ENCODE measurements at regions not wholly inside any gene's neighbourhood (a gene's known extent, or its start where the extent isn't known, plus 50 kb on each side); places are given as distances from the start of the nearest gene placed in this dataset.

- Histone ChIP-seq H4K5ac (ENCODE audit: low read length) (no peak overlapping the region), H3K56ac (ENCODE audit: low read length) (no peak overlapping the region), H3K36me3 (ENCODE audit: control insufficient read depth, insufficient read depth, low read length) (no peaks in the 10 kb centered on the region), H2BK5ac (ENCODE audit: low read length) (no peak overlapping the region), H2BK15ac (replicated peaks; ENCODE audit: low read depth) (no peak overlapping the region), H3K79me2 (ENCODE audit: control insufficient read depth, insufficient read depth, low read length) (no peaks in the 10 kb centered on the region), H3K4me2 (ENCODE audit: low read length) (no peak overlapping the region), H2BK120ac (ENCODE audit: low read depth, low read length) (no peak overlapping the region), H3K23ac (ENCODE audit: low read length) (no peak overlapping the region), H3K27ac (ENCODE audit: low read depth, low read length) (no peak overlapping the region), H3K18ac (ENCODE audit: low read length) (no peak overlapping the region), H3K4ac (ENCODE audit: low read depth, low read length) (no peak overlapping the region), H2AK5ac (ENCODE audit: low read length) (no peak overlapping the region), H3K4me1 (ENCODE audit: control insufficient read depth, low read depth, low read length) (no peaks in the 10 kb centered on the region), H3K4me3 (ENCODE audit: low read length) (no peak overlapping the region), H4K8ac (ENCODE audit: low read depth, low read length) (no peak overlapping the region), H3K27me3 (ENCODE audit: insufficient read depth, low read length, poor library complexity) (no peaks in the 10 kb centered on the region), H3K9ac (ENCODE audit: low read length) (no peak overlapping the region), H3K79me1 (ENCODE audit: low read length) (no peaks in the 10 kb centered on the region)
- no CpG with 5 or more reads among the region's 7 CpGs for WGBS (ENCODE audit: extremely low coverage, insufficient coverage, low lambda C conversion rate)
- DNase-seq, result no peak
These were observed 117.4 kb downstream of the TES start for GRCh38 chr7:116327752-116328151.

GRCh38 chr7:116328161-116328560, 117.8 kb downstream of the TES start:
- Histone ChIP-seq H3K18ac (ENCODE audit: low read length) (no peak overlapping the region), H4K5ac (ENCODE audit: low read length) (no peak overlapping the region), H3K79me1 (ENCODE audit: low read length) (no peaks in the 10 kb centered on the region), H4K8ac (ENCODE audit: low read depth, low read length) (no peak overlapping the region), H3K4me2 (ENCODE audit: low read length) (no peak overlapping the region), H3K27me3 (ENCODE audit: insufficient read depth, low read length, poor library complexity) (no peaks in the 10 kb centered on the region), H3K79me2 (ENCODE audit: control insufficient read depth, insufficient read depth, low read length) (no peaks in the 10 kb centered on the region), H3K27ac (ENCODE audit: low read depth, low read length) (no peak overlapping the region), H3K4me3 (ENCODE audit: low read length) (no peak overlapping the region), H3K36me3 (ENCODE audit: control insufficient read depth, insufficient read depth, low read length) (no peaks in the 10 kb centered on the region), H3K9ac (ENCODE audit: low read length) (no peak overlapping the region), H3K4ac (ENCODE audit: low read depth, low read length) (no peak overlapping the region), H2BK120ac (ENCODE audit: low read depth, low read length) (no peak overlapping the region), H2BK5ac (ENCODE audit: low read length) (no peak overlapping the region), H3K4me1 (ENCODE audit: control insufficient read depth, low read depth, low read length) (no peaks in the 10 kb centered on the region), H2BK15ac (replicated peaks; ENCODE audit: low read depth) (no peak overlapping the region), H3K23ac (ENCODE audit: low read length) (no peak overlapping the region), H2AK5ac (ENCODE audit: low read length) (no peak overlapping the region), H3K56ac (ENCODE audit: low read length) (no peak overlapping the region)
- WGBS (ENCODE audit: extremely low coverage, insufficient coverage, low lambda C conversion rate), result no CpG with 5 or more reads among the region's 1 CpG
- no peak for DNase-seq

DNA sequence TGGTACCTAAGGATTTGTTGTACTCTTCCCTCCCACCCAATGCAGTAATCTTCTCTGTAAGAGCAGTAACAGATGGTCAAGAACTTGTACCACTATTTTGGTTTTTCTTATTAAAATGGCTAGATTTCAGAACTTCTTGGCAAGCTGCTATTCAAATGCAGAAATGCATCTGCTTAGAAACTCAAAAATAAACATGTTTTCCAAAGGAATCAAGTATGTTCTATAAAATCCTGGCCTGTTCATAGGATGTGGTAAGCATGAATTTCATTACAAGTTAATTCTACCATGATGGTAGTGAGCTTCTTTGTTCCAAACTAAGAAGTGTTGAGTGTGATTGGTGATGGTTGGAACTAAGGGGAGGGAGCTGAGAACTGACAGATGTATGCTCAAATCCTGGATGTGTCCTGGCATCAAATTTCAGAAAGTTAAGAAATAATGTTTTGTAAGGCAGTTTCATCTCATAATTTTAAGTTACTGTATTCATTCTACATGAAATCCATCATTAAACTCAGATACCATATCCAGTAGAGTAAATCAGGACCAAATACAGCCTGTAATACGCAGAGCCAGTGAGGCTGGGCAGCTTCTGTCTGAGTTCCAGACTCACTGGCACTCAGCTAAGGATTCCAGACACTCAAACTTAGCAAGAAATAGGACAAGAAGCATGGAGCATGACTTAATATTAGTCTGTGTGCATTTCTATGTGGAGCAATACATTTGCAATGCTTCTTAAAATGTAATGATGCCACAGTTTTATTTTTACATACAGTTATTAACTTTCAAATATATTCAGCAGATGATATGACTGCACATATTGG, 119.6 kb downstream of the TES start:
- Histone ChIP-seq H2BK120ac (ENCODE audit: low read depth, low read length) (no peak overlapping the region), H3K4ac (ENCODE audit: low read depth, low read length) (no peak overlapping the region), H4K8ac (ENCODE audit: low read depth, low read length) (no peak overlapping the region), H2AK5ac (ENCODE audit: low read length) (no peak overlapping the region), H2BK5ac (ENCODE audit: low read length) (no peak overlapping the region), H3K79me2 (ENCODE audit: control insufficient read depth, insufficient read depth, low read length) (no peaks in the 10 kb centered on the region), H3K56ac (ENCODE audit: low read length) (no peak overlapping the region), H2BK15ac (replicated peaks; ENCODE audit: low read depth) (no peak overlapping the region), H3K4me1 (ENCODE audit: control insufficient read depth, low read depth, low read length) (no peaks in the 10 kb centered on the region), H3K79me1 (ENCODE audit: low read length) (no peaks in the 10 kb centered on the region), H3K27ac (ENCODE audit: low read depth, low read length) (no peak overlapping the region), H4K5ac (ENCODE audit: low read length) (no peak overlapping the region), H3K27me3 (ENCODE audit: insufficient read depth, low read length, poor library complexity) (no peaks in the 10 kb centered on the region), H3K18ac (ENCODE audit: low read length) (no peak overlapping the region), H3K36me3 (ENCODE audit: control insufficient read depth, insufficient read depth, low read length) (no peaks in the 10 kb centered on the region), H3K23ac (ENCODE audit: low read length) (no peak overlapping the region), H3K4me3 (ENCODE audit: low read length) (no peak overlapping the region), H3K4me2 (ENCODE audit: low read length) (no peak overlapping the region), H3K9ac (ENCODE audit: low read length) (no peak overlapping the region)
- DNase-seq, result no peak
- WGBS (ENCODE audit: extremely low coverage, insufficient coverage, low lambda C conversion rate), result no CpG with 5 or more reads among the region's 1 CpG

GRCh38 chr7:116331020-116331419, 120.7 kb downstream of the TES start:
- Histone ChIP-seq H2AK5ac (ENCODE audit: low read length) (no peak overlapping the region), H4K5ac (ENCODE audit: low read length) (no peak overlapping the region), H3K36me3 (ENCODE audit: control insufficient read depth, insufficient read depth, low read length) (no peaks in the 10 kb centered on the region), H3K4me2 (ENCODE audit: low read length) (no peak overlapping the region), H3K79me2 (ENCODE audit: control insufficient read depth, insufficient read depth, low read length) (no peaks in the 10 kb centered on the region), H3K23ac (ENCODE audit: low read length) (no peak overlapping the region), H3K4me3 (ENCODE audit: low read length) (no peak overlapping the region), H2BK5ac (ENCODE audit: low read length) (no peak overlapping the region), H3K27ac (ENCODE audit: low read depth, low read length) (no peak overlapping the region), H2BK15ac (replicated peaks; ENCODE audit: low read depth) (no peak overlapping the region), H3K79me1 (ENCODE audit: low read length) (no peaks in the 10 kb centered on the region), H4K8ac (ENCODE audit: low read depth, low read length) (no peak overlapping the region), H3K9ac (ENCODE audit: low read length) (no peak overlapping the region), H3K4me1 (ENCODE audit: control insufficient read depth, low read depth, low read length) (no peaks in the 10 kb centered on the region), H2BK120ac (ENCODE audit: low read depth, low read length) (no peak overlapping the region), H3K56ac (ENCODE audit: low read length) (no peak overlapping the region), H3K18ac (ENCODE audit: low read length) (no peak overlapping the region), H3K27me3 (ENCODE audit: insufficient read depth, low read length, poor library complexity) (no peaks in the 10 kb centered on the region), H3K4ac (ENCODE audit: low read depth, low read length) (no peak overlapping the region)
- no peak for DNase-seq

DNA sequence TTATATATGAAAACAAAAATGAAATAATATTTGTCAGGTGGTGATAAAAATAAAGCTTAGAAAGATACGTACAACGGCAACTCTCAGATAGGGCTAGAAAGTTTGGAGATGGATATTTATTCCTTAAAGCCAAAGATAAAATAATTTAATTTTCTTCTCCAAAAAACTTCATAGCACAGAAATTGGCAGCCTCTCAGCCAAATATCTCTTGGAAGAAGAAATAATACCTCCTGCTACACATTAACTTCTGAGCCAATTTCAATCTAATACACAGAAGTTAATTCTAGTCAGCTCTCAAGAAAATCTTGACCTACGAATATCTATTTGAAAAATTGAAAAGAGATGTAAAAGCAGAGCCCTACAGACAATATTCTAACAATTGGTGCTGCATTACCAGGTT, 122.4 kb downstream of the TES start:
- Histone ChIP-seq H2BK5ac (ENCODE audit: low read length) (no peak overlapping the region), H3K4me3 (ENCODE audit: low read length) (no peak overlapping the region)
- WGBS (ENCODE audit: extremely low coverage, insufficient coverage, low lambda C conversion rate), result no CpG with 5 or more reads among the region's 3 CpGs

DNA sequence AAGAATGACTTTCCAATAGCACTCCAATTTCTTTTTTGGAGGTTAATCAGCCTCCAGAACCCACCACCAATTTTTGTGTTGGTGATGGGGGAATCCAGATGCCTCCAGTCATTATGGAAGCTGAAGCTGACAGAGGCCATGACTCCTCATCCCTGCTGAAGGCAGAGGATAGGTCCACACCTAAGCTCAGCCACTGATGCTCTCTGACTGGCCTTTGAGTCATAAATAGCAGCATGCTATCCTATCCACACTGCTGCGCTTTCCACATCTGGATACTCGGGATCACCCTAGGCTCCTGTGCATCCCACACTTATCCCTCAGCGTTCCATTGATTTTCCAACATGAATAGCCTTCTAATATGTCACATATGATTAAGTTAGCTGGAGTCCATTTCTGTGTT, 124.2 kb downstream of the TES start:
- H3K27me3 ChIP-seq (ENCODE audit: insufficient read depth, low read length, poor library complexity), result no peaks in the 10 kb centered on the region
- no peak overlapping the region for H2BK120ac ChIP-seq (ENCODE audit: low read depth, low read length)
- no peak overlapping the region for H4K5ac ChIP-seq (ENCODE audit: low read length)
- H3K18ac ChIP-seq (ENCODE audit: low read length), result no peak overlapping the region
- no peak overlapping the region for H3K4ac ChIP-seq (ENCODE audit: low read depth, low read length)
- no peak overlapping the region for H3K4me2 ChIP-seq (ENCODE audit: low read length)
- no peak overlapping the region for H3K4me3 ChIP-seq (ENCODE audit: low read length)
- no peak overlapping the region for H3K9ac ChIP-seq (ENCODE audit: low read length)
- H3K23ac ChIP-seq (ENCODE audit: low read length), result no peak overlapping the region
- DNase-seq, result no peak
- H2BK15ac ChIP-seq (replicated peaks; ENCODE audit: low read depth), result no peak overlapping the region
- no peak overlapping the region for H3K27ac ChIP-seq (ENCODE audit: low read depth, low read length)
- no peak overlapping the region for H2AK5ac ChIP-seq (ENCODE audit: low read length)
- no CpG with 5 or more reads among the region's 3 CpGs for WGBS (ENCODE audit: extremely low coverage, insufficient coverage, low lambda C conversion rate)
- H3K4me1 ChIP-seq (ENCODE audit: control insufficient read depth, low read depth, low read length), result no peaks in the 10 kb centered on the region
- H3K79me2 ChIP-seq (ENCODE audit: control insufficient read depth, insufficient read depth, low read length), result no peaks in the 10 kb centered on the region
- no peak overlapping the region for H4K8ac ChIP-seq (ENCODE audit: low read depth, low read length)
- no peaks in the 10 kb centered on the region for H3K79me1 ChIP-seq (ENCODE audit: low read length)
- H3K56ac ChIP-seq (ENCODE audit: low read length), result no peak overlapping the region
- no peak overlapping the region for H2BK5ac ChIP-seq (ENCODE audit: low read length)
- H3K36me3 ChIP-seq (ENCODE audit: control insufficient read depth, insufficient read depth, low read length), result no peaks in the 10 kb centered on the region

More for the DNA sequence above, 122.4 kb downstream of the TES start:
- H2AK5ac ChIP-seq (ENCODE audit: low read length), result no peak overlapping the region
- H3K4me1 ChIP-seq (ENCODE audit: control insufficient read depth, low read depth, low read length), result no peaks in the 10 kb centered on the region
- H3K56ac ChIP-seq (ENCODE audit: low read length), result no peak overlapping the region
- H3K18ac ChIP-seq (ENCODE audit: low read length), result no peak overlapping the region
- no peak overlapping the region for H3K9ac ChIP-seq (ENCODE audit: low read length)
- H2BK15ac ChIP-seq (replicated peaks; ENCODE audit: low read depth), result no peak overlapping the region
- no peak overlapping the region for H2BK120ac ChIP-seq (ENCODE audit: low read depth, low read length)
- H4K5ac ChIP-seq (ENCODE audit: low read length), result no peak overlapping the region
- no peaks in the 10 kb centered on the region for H3K79me1 ChIP-seq (ENCODE audit: low read length)
- H3K79me2 ChIP-seq (ENCODE audit: control insufficient read depth, insufficient read depth, low read length), result no peaks in the 10 kb centered on the region
- no peak for DNase-seq
- H3K27ac ChIP-seq (ENCODE audit: low read depth, low read length), result no peak overlapping the region
- no peak overlapping the region for H4K8ac ChIP-seq (ENCODE audit: low read depth, low read length)
- H3K23ac ChIP-seq (ENCODE audit: low read length), result no peak overlapping the region
- H3K27me3 ChIP-seq (ENCODE audit: insufficient read depth, low read length, poor library complexity), result no peaks in the 10 kb centered on the region
- no peak overlapping the region for H3K4ac ChIP-seq (ENCODE audit: low read depth, low read length)
- no peaks in the 10 kb centered on the region for H3K36me3 ChIP-seq (ENCODE audit: control insufficient read depth, insufficient read depth, low read length)
- H3K4me2 ChIP-seq (ENCODE audit: low read length), result no peak overlapping the region

Data from mesendoderm (in vitro differentiated cells).